ENCODE measurements at regions not wholly inside any gene's neighbourhood (a gene's known extent, or its start where the extent isn't known, plus 50 kb on each side); places are given as distances from the start of the nearest gene placed in this dataset.

DNA sequence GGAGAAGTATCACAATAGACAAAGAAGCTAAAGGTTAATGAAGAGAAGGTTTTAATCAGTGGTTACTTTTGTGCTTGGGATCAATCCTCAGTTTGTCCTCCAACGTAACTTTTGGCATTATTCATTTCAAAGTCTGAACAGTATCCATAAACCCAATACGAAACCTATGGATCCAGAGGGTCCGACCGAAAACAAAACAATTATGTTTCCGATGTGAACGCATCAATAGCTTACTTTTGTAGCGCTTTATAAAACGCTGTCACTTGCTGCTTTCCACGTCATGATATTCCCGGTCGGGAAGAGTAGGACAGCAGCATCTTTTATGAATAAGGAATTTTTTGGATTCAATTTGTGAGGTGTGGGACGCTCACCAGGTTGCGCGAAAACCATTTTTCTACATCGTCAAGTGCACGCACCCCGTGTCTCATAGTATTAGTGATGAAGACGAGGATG, 383.8 kb downstream of the ZFHX3 start:
- in situ Hi-C loops (cut with MboI; ENCODE audit: low pct_unique_long_range_greater_than_20kb, low sequenced_read_pairs, unreplicated experiment): loop anchor here (10.0 kb wide), 1 partner anchor 371 kb away; no protein-coding TSS in a partner anchor
- DNase-seq (ENCODE audit: low spot score): no peak

DNA sequence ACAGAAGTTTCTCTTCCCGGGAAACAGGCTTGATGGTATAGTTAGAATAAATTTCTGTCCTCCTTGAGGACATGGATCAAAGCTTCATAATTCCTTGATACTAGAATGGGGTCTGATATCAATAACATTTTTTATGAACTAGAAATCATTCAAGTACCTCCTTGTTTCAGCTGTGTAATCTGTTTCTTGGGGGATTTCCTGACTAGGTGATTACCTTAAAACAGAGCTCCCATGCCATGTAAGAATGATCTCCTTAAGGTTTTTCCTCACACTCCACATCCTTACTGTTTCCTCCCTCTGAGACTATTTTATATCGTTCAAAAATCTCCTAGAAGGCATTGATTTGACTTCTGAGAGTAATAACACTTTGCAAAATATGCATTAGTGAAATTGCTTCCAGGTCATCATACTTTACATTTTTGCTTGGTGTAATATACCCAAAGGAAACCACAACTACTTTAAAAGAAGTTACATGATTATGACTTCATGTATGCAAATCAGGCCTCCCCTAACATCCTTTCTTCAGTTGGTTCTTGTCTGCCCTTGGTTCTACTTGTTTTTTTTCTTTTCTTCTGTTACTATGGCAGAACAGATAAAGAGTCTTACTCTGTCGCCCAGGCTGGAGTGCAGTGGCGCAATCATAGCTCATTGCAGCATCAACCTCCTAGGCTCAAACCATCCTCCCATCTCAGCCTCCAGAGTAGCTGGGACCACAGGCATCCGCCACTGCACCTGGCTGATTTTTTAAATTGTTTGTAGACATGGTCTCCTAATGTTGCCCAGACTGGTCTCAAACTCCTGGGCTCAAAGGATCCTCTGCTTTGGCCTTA, 388.8 kb downstream of the ZFHX3 start:
- DNase-seq (ENCODE audit: low spot score): no peak
- in situ Hi-C loops (cut with MboI; ENCODE audit: low pct_unique_long_range_greater_than_20kb, low sequenced_read_pairs, unreplicated experiment): no loop called here
- TF ChIP-seq, protein P1, sequence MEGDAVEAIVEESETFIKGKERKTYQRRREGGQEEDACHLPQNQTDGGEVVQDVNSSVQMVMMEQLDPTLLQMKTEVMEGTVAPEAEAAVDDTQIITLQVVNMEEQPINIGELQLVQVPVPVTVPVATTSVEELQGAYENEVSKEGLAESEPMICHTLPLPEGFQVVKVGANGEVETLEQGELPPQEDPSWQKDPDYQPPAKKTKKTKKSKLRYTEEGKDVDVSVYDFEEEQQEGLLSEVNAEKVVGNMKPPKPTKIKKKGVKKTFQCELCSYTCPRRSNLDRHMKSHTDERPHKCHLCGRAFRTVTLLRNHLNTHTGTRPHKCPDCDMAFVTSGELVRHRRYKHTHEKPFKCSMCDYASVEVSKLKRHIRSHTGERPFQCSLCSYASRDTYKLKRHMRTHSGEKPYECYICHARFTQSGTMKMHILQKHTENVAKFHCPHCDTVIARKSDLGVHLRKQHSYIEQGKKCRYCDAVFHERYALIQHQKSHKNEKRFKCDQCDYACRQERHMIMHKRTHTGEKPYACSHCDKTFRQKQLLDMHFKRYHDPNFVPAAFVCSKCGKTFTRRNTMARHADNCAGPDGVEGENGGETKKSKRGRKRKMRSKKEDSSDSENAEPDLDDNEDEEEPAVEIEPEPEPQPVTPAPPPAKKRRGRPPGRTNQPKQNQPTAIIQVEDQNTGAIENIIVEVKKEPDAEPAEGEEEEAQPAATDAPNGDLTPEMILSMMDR (IDR thresholded peaks at IDR 0.05; ENCODE audit: extremely low read depth, insufficient read depth, missing control alignments): no peak

More for the DNA sequence above, 383.8 kb downstream of the ZFHX3 start:
- TF ChIP-seq, protein P1 (IDR thresholded peaks at IDR 0.05; ENCODE audit: extremely low read depth, insufficient read depth, missing control alignments): no peak

DNA sequence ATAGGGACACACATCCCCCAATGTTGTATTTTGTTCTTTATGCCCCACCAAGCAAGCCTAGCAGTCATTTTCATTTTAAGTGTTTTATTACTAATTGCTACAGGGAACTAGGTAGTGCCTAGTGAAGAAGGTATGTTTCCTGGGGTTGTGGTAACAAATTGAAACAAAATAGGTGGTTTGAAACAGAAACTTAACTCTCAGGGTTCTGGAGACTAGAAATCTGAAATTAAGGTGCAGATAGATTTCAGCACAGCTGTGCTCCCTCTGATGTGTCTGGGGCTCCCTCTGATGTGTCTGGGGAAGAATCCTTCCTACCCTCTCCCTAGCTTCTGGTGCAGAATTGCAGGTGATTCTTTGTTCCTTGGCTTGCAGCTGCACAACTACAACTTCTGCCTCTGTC, 390.1 kb downstream of the ZFHX3 start:
- in situ Hi-C loops (cut with MboI; ENCODE audit: low pct_unique_long_range_greater_than_20kb, low sequenced_read_pairs, unreplicated experiment): no loop called here
- TF ChIP-seq, protein P1 (IDR thresholded peaks at IDR 0.05; ENCODE audit: extremely low read depth, insufficient read depth, missing control alignments): peak; percentile 36
- DNase-seq (ENCODE audit: low spot score): no peak

DNA sequence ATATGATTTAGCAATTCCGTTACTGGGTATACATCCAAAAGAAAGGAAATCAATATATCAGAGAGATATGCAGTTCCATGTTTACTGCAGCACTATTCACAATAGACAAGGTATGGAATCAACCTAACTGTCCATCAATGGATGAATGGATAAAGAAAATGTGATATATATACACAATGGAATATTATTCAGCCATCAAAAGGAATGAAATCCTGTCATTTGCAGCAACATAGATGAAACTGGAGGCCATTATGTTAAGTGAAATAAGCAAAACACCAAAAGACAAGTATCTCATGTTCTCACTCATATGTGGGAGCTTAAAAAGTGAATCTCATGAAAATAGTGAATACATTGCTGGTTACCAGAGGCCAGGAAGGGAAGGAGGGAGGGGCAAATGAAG, 390.8 kb downstream of the ZFHX3 start:
- TF ChIP-seq, protein P1 (IDR thresholded peaks at IDR 0.05; ENCODE audit: extremely low read depth, insufficient read depth, missing control alignments): no peak
- no peak for DNase-seq (ENCODE audit: low spot score)
- in situ Hi-C loops (cut with MboI; ENCODE audit: low pct_unique_long_range_greater_than_20kb, low sequenced_read_pairs, unreplicated experiment): no loop called here

DNA sequence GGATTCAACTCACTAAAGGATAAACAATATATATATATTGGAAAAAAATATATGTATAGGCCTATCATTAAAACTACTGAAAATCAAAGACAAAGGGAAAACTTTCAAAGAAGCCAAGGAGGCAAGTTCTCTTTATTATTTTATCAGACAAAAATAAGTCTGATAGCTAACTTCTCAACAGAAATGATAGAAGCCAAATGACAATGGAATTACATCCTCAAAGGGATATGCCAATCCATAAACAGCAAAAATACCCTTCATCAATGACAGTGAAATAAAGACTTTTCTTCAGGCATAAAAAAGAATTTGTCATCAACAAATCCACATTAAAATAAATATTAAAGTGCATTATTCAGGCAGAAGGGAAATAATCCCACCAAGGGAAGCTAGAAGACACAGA, 393.4 kb downstream of the ZFHX3 start:
- no peak for DNase-seq (ENCODE audit: low spot score)
- TF ChIP-seq, protein P1 (IDR thresholded peaks at IDR 0.05; ENCODE audit: extremely low read depth, insufficient read depth, missing control alignments): no peak
- in situ Hi-C loops (cut with MboI; ENCODE audit: low pct_unique_long_range_greater_than_20kb, low sequenced_read_pairs, unreplicated experiment): no loop called here

DNA sequence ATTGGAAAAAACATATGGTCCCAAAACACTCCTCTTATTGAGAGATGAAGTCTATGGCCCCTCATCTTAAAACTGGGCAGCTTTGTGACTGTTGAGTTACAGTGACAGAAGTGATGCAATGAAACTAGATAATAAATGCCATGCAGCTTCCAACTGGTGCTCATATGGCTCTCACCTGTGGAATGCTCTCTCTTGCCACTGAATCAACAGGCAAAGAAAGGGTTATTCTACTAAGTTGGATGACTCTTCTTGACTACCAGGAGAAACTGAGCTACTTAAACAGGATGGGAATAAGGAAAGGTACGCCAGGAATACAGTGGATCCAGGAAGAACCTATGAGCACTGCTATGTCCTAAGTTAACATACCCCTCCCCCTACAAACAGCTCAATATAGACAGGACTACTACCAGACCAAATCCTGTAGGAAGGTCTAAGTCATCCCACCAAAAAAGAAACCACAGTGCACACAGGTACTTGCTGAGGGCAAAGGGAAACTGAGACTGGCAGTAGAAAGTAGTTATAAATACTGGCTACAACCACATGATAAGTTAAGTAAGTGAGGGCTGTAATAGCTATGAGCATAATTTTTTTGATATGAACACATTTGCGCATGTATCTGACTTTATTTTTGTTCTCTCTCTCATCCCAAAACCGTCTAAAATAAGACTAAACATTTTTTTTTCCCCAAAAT, 398.5 kb downstream of the ZFHX3 start:
- in situ Hi-C loops (cut with MboI; ENCODE audit: low pct_unique_long_range_greater_than_20kb, low sequenced_read_pairs, unreplicated experiment): no loop called here
- DNase-seq (ENCODE audit: low spot score): no peak
- TF ChIP-seq, protein P1 (IDR thresholded peaks at IDR 0.05; ENCODE audit: extremely low read depth, insufficient read depth, missing control alignments): no peak

Data from GM13977 (cell line).